ENCODE measurements at regions not wholly inside any gene's neighbourhood (a gene's known extent, or its start where the extent isn't known, plus 50 kb on each side); places are given as distances from the start of the nearest gene placed in this dataset.
"Not testable (repeated sequence)": the region's sequence is repeated elsewhere in the genome, so short reads cannot be mapped to it uniquely, and the experiment has no call there.

GRCh38 chr2:49753344-49753985 is 599.1 kb upstream of the FSHR start:
- WGBS, 2 donors (ENCODE audit: low coverage in 1 of 2), result 65 to 66% methylated on average over 3 to 8 of the region's 8 CpGs
- no peaks in the 10 kb centered on the region for H3K36me3 ChIP-seq
- no peaks in the 10 kb centered on the region for H3K4me1 ChIP-seq
- TF ChIP-seq EP300 (IDR thresholded peaks at IDR 0.05) (no peak), POLR2A (IDR thresholded peaks at IDR 0.05) (no peak), POLR2AphosphoS5 (IDR thresholded peaks at IDR 0.05) (no peak), CTCF (IDR thresholded peaks at IDR 0.05) (no peak)
- no peaks in the 10 kb centered on the region for H3K27me3 ChIP-seq
- H3K9me3 ChIP-seq, result no peaks in the 10 kb centered on the region
- H3K4me3 ChIP-seq, result no peak overlapping the region
- no peak overlapping the region for H3K27ac ChIP-seq
- no peak for ATAC-seq

DNA sequence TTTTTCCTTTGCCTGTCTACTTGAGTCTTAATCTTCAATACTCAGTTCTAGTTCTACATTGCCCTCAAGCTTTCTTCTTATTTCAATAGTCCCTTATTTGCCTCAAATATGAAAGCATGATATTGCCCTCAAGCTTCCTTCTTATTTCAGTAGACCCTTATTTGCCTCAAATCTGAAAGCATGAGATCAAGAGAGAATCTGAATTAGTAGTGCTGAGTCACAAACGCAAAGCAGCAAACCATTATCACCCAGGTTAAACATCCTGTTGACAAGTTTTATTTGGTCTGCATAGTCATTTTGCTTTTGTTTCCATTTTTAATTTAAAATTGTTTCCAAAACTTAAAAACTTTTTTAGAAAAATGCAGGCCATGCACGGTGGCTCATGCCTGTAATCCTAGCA is 583.3 kb upstream of the FSHR start:
- peaks cover 0 to 5% (median 0%) of the 10 kb centered on the region in 3 donors for H3K9me3 ChIP-seq
- H3K27ac ChIP-seq, result no peak overlapping the region
- no peak overlapping the region for H3K4me3 ChIP-seq
- 82 to 92% methylated on average over 2 of the region's 2 CpGs for WGBS, 2 donors (ENCODE audit: low coverage in 1 of 2)
- no peaks in the 10 kb centered on the region for H3K4me1 ChIP-seq
- no peak for ATAC-seq
- H3K36me3 ChIP-seq, result no peaks in the 10 kb centered on the region
- H3K27me3 ChIP-seq, result no peaks in the 10 kb centered on the region
- TF ChIP-seq POLR2AphosphoS5 (IDR thresholded peaks at IDR 0.05) (no peak), POLR2A (IDR thresholded peaks at IDR 0.05) (no peak), CTCF (IDR thresholded peaks at IDR 0.05) (no peak), EP300 (IDR thresholded peaks at IDR 0.05) (no peak)

- 81 to 90% methylated on average over 2 to 4 of the region's 4 CpGs for WGBS, 2 donors (ENCODE audit: low coverage in 1 of 2)
- not testable (repeated sequence) for H3K4me1 ChIP-seq, H3K27ac ChIP-seq, ATAC-seq, H3K4me3 ChIP-seq, H3K27me3 ChIP-seq, H3K9me3 ChIP-seq, H3K36me3 ChIP-seq
Observed at GRCh38 chr2:49732924-49733323, 578.6 kb upstream of the FSHR start.

- Histone ChIP-seq H3K27ac (no peak overlapping the region), H3K27me3 (no peaks in the 10 kb centered on the region), H3K4me3 (no peak overlapping the region), H3K4me1 (no peaks in the 10 kb centered on the region), H3K36me3 (no peaks in the 10 kb centered on the region), H3K9me3 (no peaks in the 10 kb centered on the region)
- ATAC-seq, result no peak
- no peak for TF ChIP-seq CTCF (IDR thresholded peaks at IDR 0.05)
- TF ChIP-seq POLR2A (IDR thresholded peaks at IDR 0.05), result no peak
- TF ChIP-seq POLR2AphosphoS5 (IDR thresholded peaks at IDR 0.05), result no peak
- TF ChIP-seq EP300 (IDR thresholded peaks at IDR 0.05), result no peak
Observed at GRCh38 chr2:49719241-49719640, 564.9 kb upstream of the FSHR start.

DNA sequence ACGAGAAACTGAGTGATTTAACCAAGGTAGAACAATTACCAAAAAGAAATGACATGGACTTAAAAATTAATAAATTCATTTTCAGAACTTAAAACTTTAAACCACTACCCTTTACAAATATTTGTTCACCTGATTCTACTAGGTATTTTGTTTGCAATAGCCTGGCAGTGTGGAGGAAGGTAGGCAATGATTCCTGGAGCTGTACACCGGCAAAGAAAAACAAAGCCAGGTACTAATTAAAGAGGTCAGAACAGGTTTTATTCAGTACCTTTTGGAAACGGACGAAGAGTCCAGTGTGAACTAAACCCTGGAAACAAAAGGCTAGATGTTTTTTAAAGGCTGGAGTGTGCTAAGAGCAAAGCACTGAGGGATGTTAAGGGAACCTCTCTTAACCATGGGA is 561.3 kb upstream of the FSHR start:
- no peak overlapping the region for H3K27ac ChIP-seq
- no peaks in the 10 kb centered on the region for H3K27me3 ChIP-seq
- TF ChIP-seq CTCF (IDR thresholded peaks at IDR 0.05), result no peak
- no peak for TF ChIP-seq EP300 (IDR thresholded peaks at IDR 0.05)
- no peak for TF ChIP-seq POLR2A (IDR thresholded peaks at IDR 0.05)
- no peak for TF ChIP-seq POLR2AphosphoS5 (IDR thresholded peaks at IDR 0.05)

More for the DNA sequence above, 561.3 kb upstream of the FSHR start:
- no peaks in the 10 kb centered on the region for H3K9me3 ChIP-seq
- WGBS, 2 donors (ENCODE audit: low coverage in 1 of 2), result 83 to 91% methylated on average over 4 of the region's 4 CpGs
- H3K36me3 ChIP-seq, result no peaks in the 10 kb centered on the region
- H3K4me3 ChIP-seq, result no peak overlapping the region
- ATAC-seq, result no peak
- H3K4me1 ChIP-seq, result peaks cover 0 to 5% (median 0%) of the 10 kb centered on the region in 3 donors
